A549 (cell line): ENCODE measurements at regions not wholly inside any gene's neighbourhood (a gene's known extent, or its start where the extent isn't known, plus 50 kb on each side); places are given as distances from the start of the nearest gene placed in this dataset.

Experiments used
- EP300 ChIP-seq, 2 experiments: fragments of >200 bp; sonication (Bioruptor Twin); formaldehyde crosslinking; IDR thresholded peaks; 2 replicates in 1 of 2; 3 replicates in 1 of 2; pipeline ENCODE4 v1.6.1; 2016 to 2017
- ESRRA ChIP-seq: fragments of 150-350 bp; IDR thresholded peaks from 2 replicates; pipeline ENCODE4 v1.6.1; 2014; ENCODE audit warnings: mild to moderate bottlenecking, low read length, borderline replicate concordance
- FOXS1 ChIP-seq: fragments of 250-450 bp; sonication (Bioruptor Pico); IDR thresholded peaks from 2 replicates; pipeline ENCODE4 v1.5.0; 2020; ENCODE audit warnings: mild to moderate bottlenecking, moderate library complexity
- JUN ChIP-seq, 2 experiments: fragments of >200 bp; sonication (Bioruptor Twin); formaldehyde crosslinking; IDR thresholded peaks; 2 replicates in 1 of 2; 3 replicates in 1 of 2; pipeline ENCODE4 v1.6.1; 2016 to 2017
- KDM5A ChIP-seq: fragments of 200-600 bp; sonication (generic); IDR thresholded peaks from 2 replicates; pipeline ENCODE4 v1.6.1; 2016; ENCODE audit warnings: antibody characterized with exemption, mild to moderate bottlenecking
- MAFK ChIP-seq: fragments of 450-650 bp; IDR thresholded peaks from 2 replicates; pipeline ENCODE4 v1.6.1; 2014; ENCODE audit not compliant: partially characterized antibody
- MAZ ChIP-seq: fragments of 150-350 bp; IDR thresholded peaks from 2 replicates; pipeline ENCODE4 v1.6.1; 2014; ENCODE audit warnings: antibody characterized with exemption, low read depth, low read length, borderline replicate concordance
- RFX5 ChIP-seq: fragments of 450-650 bp; IDR thresholded peaks from 2 replicates; pipeline ENCODE4 v1.7.1; 2014; ENCODE audit warnings: antibody characterized with exemption, mild to moderate bottlenecking, moderate library complexity
- TF ChIP-seq, protein P1 (sequence below): fragments of >200 bp; sonication (Bioruptor Twin); formaldehyde crosslinking; IDR thresholded peaks from 3 replicates; pipeline ENCODE4 v1.5.1; 2016
- TF ChIP-seq, protein P2 (sequence below): IDR thresholded peaks from 2 replicates; pipeline ENCODE4 v1.6.1; 2012
- TF ChIP-seq, protein P3 (sequence below): fragments of 200-600 bp; sonication (generic); IDR thresholded peaks from 2 replicates; pipeline ENCODE4 v1.6.1; 2016; ENCODE audit warnings: antibody characterized with exemption, mild to moderate bottlenecking, moderate library complexity

DNA sequence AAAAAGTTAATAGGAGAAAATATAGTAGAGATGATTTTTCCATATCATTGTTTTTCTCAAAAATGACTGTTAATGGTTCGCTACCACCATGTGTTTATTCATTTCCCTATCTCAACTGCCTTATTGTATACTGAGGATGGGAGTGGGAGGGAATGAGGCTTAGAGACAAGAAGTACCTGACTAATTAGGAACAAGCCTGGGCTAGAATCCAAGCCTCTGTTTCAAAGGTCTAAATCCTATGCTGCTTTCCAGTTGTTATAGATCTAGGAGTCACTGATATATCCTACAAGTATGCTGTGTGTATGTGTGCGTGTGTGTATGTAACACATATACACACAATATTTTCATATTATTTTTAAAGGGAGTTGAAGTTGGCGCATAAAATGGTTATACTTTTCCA, 465.9 kb downstream of the EPHA4 start:
- TF ChIP-seq, protein P1, sequence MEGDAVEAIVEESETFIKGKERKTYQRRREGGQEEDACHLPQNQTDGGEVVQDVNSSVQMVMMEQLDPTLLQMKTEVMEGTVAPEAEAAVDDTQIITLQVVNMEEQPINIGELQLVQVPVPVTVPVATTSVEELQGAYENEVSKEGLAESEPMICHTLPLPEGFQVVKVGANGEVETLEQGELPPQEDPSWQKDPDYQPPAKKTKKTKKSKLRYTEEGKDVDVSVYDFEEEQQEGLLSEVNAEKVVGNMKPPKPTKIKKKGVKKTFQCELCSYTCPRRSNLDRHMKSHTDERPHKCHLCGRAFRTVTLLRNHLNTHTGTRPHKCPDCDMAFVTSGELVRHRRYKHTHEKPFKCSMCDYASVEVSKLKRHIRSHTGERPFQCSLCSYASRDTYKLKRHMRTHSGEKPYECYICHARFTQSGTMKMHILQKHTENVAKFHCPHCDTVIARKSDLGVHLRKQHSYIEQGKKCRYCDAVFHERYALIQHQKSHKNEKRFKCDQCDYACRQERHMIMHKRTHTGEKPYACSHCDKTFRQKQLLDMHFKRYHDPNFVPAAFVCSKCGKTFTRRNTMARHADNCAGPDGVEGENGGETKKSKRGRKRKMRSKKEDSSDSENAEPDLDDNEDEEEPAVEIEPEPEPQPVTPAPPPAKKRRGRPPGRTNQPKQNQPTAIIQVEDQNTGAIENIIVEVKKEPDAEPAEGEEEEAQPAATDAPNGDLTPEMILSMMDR, result no peak
- TF ChIP-seq FOXS1 (CRISPR knock-in tag) (no peak), MAFK (no peak), MAZ (no peak), RFX5 (no peak), ESRRA (no peak), JUN (IDR thresholded peaks at IDR 0.05) (no peak), KDM5A (no peak), EP300 (IDR thresholded peaks at IDR 0.05) (no peak)
- TF ChIP-seq, protein P2, sequence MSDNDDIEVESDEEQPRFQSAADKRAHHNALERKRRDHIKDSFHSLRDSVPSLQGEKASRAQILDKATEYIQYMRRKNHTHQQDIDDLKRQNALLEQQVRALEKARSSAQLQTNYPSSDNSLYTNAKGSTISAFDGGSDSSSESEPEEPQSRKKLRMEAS, result no peak
- TF ChIP-seq, protein P3, sequence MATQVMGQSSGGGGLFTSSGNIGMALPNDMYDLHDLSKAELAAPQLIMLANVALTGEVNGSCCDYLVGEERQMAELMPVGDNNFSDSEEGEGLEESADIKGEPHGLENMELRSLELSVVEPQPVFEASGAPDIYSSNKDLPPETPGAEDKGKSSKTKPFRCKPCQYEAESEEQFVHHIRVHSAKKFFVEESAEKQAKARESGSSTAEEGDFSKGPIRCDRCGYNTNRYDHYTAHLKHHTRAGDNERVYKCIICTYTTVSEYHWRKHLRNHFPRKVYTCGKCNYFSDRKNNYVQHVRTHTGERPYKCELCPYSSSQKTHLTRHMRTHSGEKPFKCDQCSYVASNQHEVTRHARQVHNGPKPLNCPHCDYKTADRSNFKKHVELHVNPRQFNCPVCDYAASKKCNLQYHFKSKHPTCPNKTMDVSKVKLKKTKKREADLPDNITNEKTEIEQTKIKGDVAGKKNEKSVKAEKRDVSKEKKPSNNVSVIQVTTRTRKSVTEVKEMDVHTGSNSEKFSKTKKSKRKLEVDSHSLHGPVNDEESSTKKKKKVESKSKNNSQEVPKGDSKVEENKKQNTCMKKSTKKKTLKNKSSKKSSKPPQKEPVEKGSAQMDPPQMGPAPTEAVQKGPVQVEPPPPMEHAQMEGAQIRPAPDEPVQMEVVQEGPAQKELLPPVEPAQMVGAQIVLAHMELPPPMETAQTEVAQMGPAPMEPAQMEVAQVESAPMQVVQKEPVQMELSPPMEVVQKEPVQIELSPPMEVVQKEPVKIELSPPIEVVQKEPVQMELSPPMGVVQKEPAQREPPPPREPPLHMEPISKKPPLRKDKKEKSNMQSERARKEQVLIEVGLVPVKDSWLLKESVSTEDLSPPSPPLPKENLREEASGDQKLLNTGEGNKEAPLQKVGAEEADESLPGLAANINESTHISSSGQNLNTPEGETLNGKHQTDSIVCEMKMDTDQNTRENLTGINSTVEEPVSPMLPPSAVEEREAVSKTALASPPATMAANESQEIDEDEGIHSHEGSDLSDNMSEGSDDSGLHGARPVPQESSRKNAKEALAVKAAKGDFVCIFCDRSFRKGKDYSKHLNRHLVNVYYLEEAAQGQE, result no peak
